Tibial nerve (tissue), 4 donors: ENCODE measurements at regions not wholly inside any gene's neighbourhood (a gene's known extent, or its start where the extent isn't known, plus 50 kb on each side); places are given as distances from the start of the nearest gene placed in this dataset. TPM values are rescaled to one million over a fixed set of nuclear protein-coding genes. Genes with fewer than 3 reads are reported as not detected.

Experiments
- DNase-seq, 2 donors: peaks; one replicate each; pipeline ENCODE4 v3.0.0-alpha.2; 2019; ENCODE audit warnings: low spot score in 2 of 2
- H3K27ac ChIP-seq, 4 donors: fragments of 200-600 bp; sonication (generic) in 3 of 4; one replicate each; pipeline ENCODE4 v1.5.1; 2017 to 2019; ENCODE audit warnings: mild to moderate bottlenecking in 1 of 4
- H3K27me3 ChIP-seq, 2 donors: fragments of 200-600 bp; sonication (generic) in 1 of 2; one replicate each; pipeline versions ENCODE4 v1.5.1 to v1.6.0; 2017 to 2019
- H3K36me3 ChIP-seq, 3 donors: fragments of 200-600 bp; sonication (generic); one replicate each; pipeline ENCODE4 v1.5.1; 2018 to 2019
- H3K4me1 ChIP-seq, 4 donors: fragments of 200-600 bp; sonication (generic) in 3 of 4; one replicate each; pipeline ENCODE4 v1.5.1; 2017 to 2019
- H3K4me3 ChIP-seq, 4 donors: fragments of 200-600 bp; sonication (generic) in 3 of 4; one replicate each; pipeline ENCODE4 v1.5.1; 2017 to 2019; ENCODE audit warnings: mild to moderate bottlenecking in 1 of 4, moderate library complexity in 1 of 4
- H3K9me3 ChIP-seq, 4 donors: fragments of 200-600 bp; sonication (generic) in 3 of 4; one replicate each; pipeline ENCODE4 v1.5.1; 2017 to 2019
- CTCF ChIP-seq, 5 experiments: fragments of 200-600 bp in 3 of 5; fragments of 450-650 bp in 2 of 5; sonication (generic) in 3 of 5; IDR thresholded peaks; one replicate each; pipeline ENCODE4 v1.5.1; 2016 to 2019; ENCODE audit warnings: antibody characterized with exemption in 5 of 5, mild to moderate bottlenecking in 3 of 5, moderate library complexity in 2 of 5
- EP300 ChIP-seq, 2 donors: sonication (generic); formaldehyde crosslinking; IDR thresholded peaks; one replicate each; pipeline ENCODE4 v1.6.1; 2017; ENCODE audit warnings: antibody characterized with exemption in 2 of 2, mild to moderate bottlenecking in 1 of 2
- POLR2A ChIP-seq, 2 donors: fragments of 450-650 bp; IDR thresholded peaks; one replicate each; pipeline ENCODE4 v1.6.1; 2017; ENCODE audit warnings: antibody characterized with exemption in 2 of 2, mild to moderate bottlenecking in 2 of 2, moderate library complexity in 2 of 2
- WGBS, 2 donors: methylation state at CpG; one replicate each; pipeline ENCODE4 v1.1.5; 2018; 5-methylcytosine and 5-hydroxymethylcytosine counted together
- small RNA-seq: library from RNA; depleted of rRNA; stranded (forward); fragments of <200 nt; gene quantifications from one replicate; pipeline ENCODE3, GENCODE V24; 2016

- Histone ChIP-seq H3K9me3 (no peaks in the 10 kb centered on the region), H3K36me3 (no peaks in the 10 kb centered on the region), H3K27me3 (no peaks in the 10 kb centered on the region), H3K4me3 (no peak overlapping the region), H3K4me1 (peaks cover 0 to 13% (median 0%) of the 10 kb centered on the region in 4 donors), H3K27ac (no peak overlapping the region)
- no peak for DNase-seq
- no peak for TF ChIP-seq EP300 (IDR thresholded peaks at IDR 0.05)
- TF ChIP-seq CTCF (IDR thresholded peaks at IDR 0.05) = no peak
Measured at GRCh38 chr12:9260931-9261330, 52.7 kb upstream of the PZP start.

- 78 to 83% methylated on average over 1 of the region's 1 CpG for WGBS, 2 donors
- H3K9me3 ChIP-seq = no peaks in the 10 kb centered on the region
- H3K27ac ChIP-seq = no peak overlapping the region
- no peak overlapping the region for H3K4me3 ChIP-seq
- no peak for DNase-seq
- no peaks in the 10 kb centered on the region for H3K36me3 ChIP-seq
- TF ChIP-seq POLR2A (IDR thresholded peaks at IDR 0.05) (no peak), EP300 (IDR thresholded peaks at IDR 0.05) (no peak), CTCF (IDR thresholded peaks at IDR 0.05) (no peak)
- H3K4me1 ChIP-seq = peaks cover 0 to 14% (median 0%) of the 10 kb centered on the region in 4 donors
- H3K27me3 ChIP-seq = no peaks in the 10 kb centered on the region
Measured at GRCh38 chr12:9258676-9259075, 50.5 kb upstream of the PZP start.

Small RNAs in the stretch of these regions (small RNA-seq; reads per million reads assigned to genes)
- gene RF00072 = not detected
